HepG2 (cell line): ENCODE measurements at regions not wholly inside any gene's neighbourhood (a gene's known extent, or its start where the extent isn't known, plus 50 kb on each side); places are given as distances from the start of the nearest gene placed in this dataset.

Experiments used
- ATAC-seq: fragments of 200-7000 bp; cut with Tn5 transposase; 3 replicates; pipeline ENCODE4 v1.9.1; 2020; ENCODE audit warnings: mild to moderate bottlenecking, moderate library complexity
- BruUV-seq: library from RNA; stranded (reverse); fragments of 400-500 nt; replicated peaks from 2 replicates; lab custom pipeline; 2021; lab: Mats Ljungman, UMichigan
- CTCF ChIA-PET: fragments of 300-600 bp; formaldehyde crosslinking; extraction: SDS; loops from one replicate; lab custom pipeline; 2021; ENCODE audit warnings: low total read pairs, inconsistent platforms, low intra/inter-chr PET ratio; lab: Yijun Ruan, JAX
- POLR2A ChIA-PET: fragments of 350-600 bp; sonication (Branson Sonifier 250); formaldehyde crosslinking; loops from one replicate; lab custom pipeline; 2020; ENCODE audit warnings: antibody characterized with exemption, inconsistent platforms; lab: Yijun Ruan, JAX
- DNase-seq: peaks from one replicate; pipeline ENCODE4 v3.0.0-alpha.2; 2015; ENCODE audit warnings: low spot score
- FAIRE-seq: peaks from 3 replicates; lab custom pipeline; 2011; peaks lifted over from hg19 to GRCh38; lab: Jason Lieb, UNC
- H2AFZ ChIP-seq: one replicate; pipeline ENCODE4 v1.6.1; 2011; ENCODE audit warnings: low read length, inconsistent platforms
- H3K27ac ChIP-seq: fragments of 300-600 bp; 3 replicates; pipeline ENCODE4 v1.8.0; 2011; ENCODE audit warnings: mixed run types, mild to moderate bottlenecking, mixed read lengths, low read length, inconsistent platforms; ENCODE audit not compliant: insufficient read depth; ENCODE audit errors: extremely low read length
- H3K27me3 ChIP-seq, 2 experiments: fragments of 200-600 bp in 1 of 2; 2 replicates in 1 of 2; 3 replicates in 1 of 2; pipeline versions ENCODE4 v1.6.0 to v1.8.0; 2011; ENCODE audit warnings: low read length in 2 of 2, mild to moderate bottlenecking in 2 of 2, moderate library complexity in 2 of 2, inconsistent platforms in 1 of 2; ENCODE audit not compliant: insufficient read depth in 2 of 2, control insufficient read depth in 1 of 2
- H3K36me3 ChIP-seq, 2 experiments: fragments of 200-600 bp in 1 of 2; replicated peaks in 1 of 2; 2 replicates in 1 of 2; 3 replicates in 1 of 2; pipeline versions ENCODE4 v1.5.1 to v1.8.0; 2011; ENCODE audit warnings: low read length in 2 of 2, inconsistent platforms in 1 of 2; ENCODE audit not compliant: insufficient read depth in 2 of 2, control insufficient read depth in 1 of 2
- H3K4me1 ChIP-seq: 2 replicates; pipeline ENCODE4 v1.5.1; 2012; ENCODE audit warnings: low read length, inconsistent platforms; ENCODE audit not compliant: insufficient read depth
- H3K4me2 ChIP-seq: 2 replicates; pipeline ENCODE4 v1.6.0; 2011; ENCODE audit warnings: low read depth, low read length, inconsistent platforms
- H3K4me3 ChIP-seq, 3 experiments: fragments of 200-600 bp in 1 of 3; sonication (generic), shearing (Covaris generic) in 1 of 3; replicated peaks in 1 of 3; 2 replicates each; pipeline ENCODE4 v1.5.1; 2011 to 2016; ENCODE audit warnings: low read length in 3 of 3, inconsistent platforms in 2 of 3, low read depth in 2 of 3, mild to moderate bottlenecking in 2 of 3, control low read depth in 1 of 3, mixed read lengths in 1 of 3; ENCODE audit not compliant: insufficient read depth in 1 of 3
- H3K79me2 ChIP-seq: one replicate; pipeline ENCODE4 v1.6.1; 2011; ENCODE audit warnings: low read length, inconsistent platforms; ENCODE audit not compliant: insufficient read depth
- H3K9ac ChIP-seq: 2 replicates; pipeline ENCODE4 v1.6.0; 2011; ENCODE audit warnings: mild to moderate bottlenecking, low read depth, low read length, inconsistent platforms; ENCODE audit not compliant: insufficient read depth
- H3K9me3 ChIP-seq: 2 replicates; pipeline ENCODE4 v1.5.1; 2012; ENCODE audit warnings: mild to moderate bottlenecking, low read length
- H4K20me1 ChIP-seq: 2 replicates; pipeline ENCODE4 v1.6.0; 2011; ENCODE audit warnings: inconsistent platforms, mild to moderate bottlenecking, low read length, moderate library complexity; ENCODE audit not compliant: insufficient read depth
- RERE ChIP-seq: IDR thresholded peaks from 2 replicates; pipeline ENCODE4 v1.6.1; 2016; ENCODE audit warnings: low read depth, missing genetic modification reagents, missing compliant biosample characterization
- ZNF609 ChIP-seq: sonication (generic); formaldehyde crosslinking; IDR thresholded peaks from 2 replicates; pipeline ENCODE4 v1.4.0; 2020; ENCODE audit warnings: mild to moderate bottlenecking, missing genetic modification reagents, borderline replicate concordance
- WGBS: methylation state at CpG from one replicate; pipeline ENCODE4 v1.1.6; 2017; ENCODE audit warnings: low lambda C conversion rate; 5-methylcytosine and 5-hydroxymethylcytosine counted together
- in situ Hi-C: cut with HindIII; loops from 2 replicates; pipeline ENCODE4 v1.10.0; 2017; ENCODE audit warnings: low pct_unique_long_range_greater_than_20kb; ENCODE audit not compliant: extremely low pct_ligation_motif_present
- intact Hi-C: fragments of 100-400 bp; cut with micrococcal nuclease; formaldehyde crosslinking; loops from one replicate; pipeline ENCODE4 v1.10.0; 2022; ENCODE audit not compliant: unreplicated experiment

GRCh38 chr13:39930060-39930459 lies 274.6 kb downstream of the COG6 start:
- H2AFZ ChIP-seq, result no peak overlapping the region
- in situ Hi-C loops (no loop called here), intact Hi-C loops (no loop called here)
- H3K79me2 ChIP-seq, result no peaks in the 10 kb centered on the region
- no peak for FAIRE-seq
- no peak for ATAC-seq
- TF ChIP-seq ZNF609 (no peak), RERE (CRISPR knock-in tag) (no peak)
- peaks cover 7% of the 10 kb centered on the region; the same call in 1 of the 2 replicates for H3K4me1 ChIP-seq
- ChIA-PET POLR2A (no interaction called here), CTCF (no interaction called here)
- no peaks in the 10 kb centered on the region for H3K36me3 ChIP-seq
- BruUV-seq, result no TSS peak
- no peak overlapping the region for H3K4me3 ChIP-seq
- H3K4me2 ChIP-seq, result no peak overlapping the region
- H3K27ac ChIP-seq, result no peak overlapping the region
- H3K9me3 ChIP-seq, result no peaks in the 10 kb centered on the region
- 18% methylated on average over 2 of the region's 2 CpGs for WGBS
- no peaks in the 10 kb centered on the region for H4K20me1 ChIP-seq
- no peaks in the 10 kb centered on the region for H3K27me3 ChIP-seq
- DNase-seq, result no peak
- no peak overlapping the region for H3K9ac ChIP-seq
